GM19324 (cell line): ENCODE measurements at regions not wholly inside any gene's neighbourhood (a gene's known extent, or its start where the extent isn't known, plus 50 kb on each side); places are given as distances from the start of the nearest gene placed in this dataset.

Experiments
- ATAC-seq: cut with Tn5 transposase; IDR thresholded peaks from one replicate; pipeline ENCODE4 v1.9.1; 2021; ENCODE audit warnings: mild to moderate bottlenecking, moderate library complexity; ENCODE audit not compliant: unreplicated experiment, low FRiP score

- ATAC-seq: no peak
These were observed 85.6 kb upstream of the C1orf21 start for GRCh38 chr1:184301227-184301626.

- no peak for ATAC-seq
These were observed 84.5 kb upstream of the C1orf21 start for GRCh38 chr1:184302346-184302745.

- no peak for ATAC-seq
These were observed 76.5 kb upstream of the C1orf21 start for GRCh38 chr1:184310157-184310819.

DNA sequence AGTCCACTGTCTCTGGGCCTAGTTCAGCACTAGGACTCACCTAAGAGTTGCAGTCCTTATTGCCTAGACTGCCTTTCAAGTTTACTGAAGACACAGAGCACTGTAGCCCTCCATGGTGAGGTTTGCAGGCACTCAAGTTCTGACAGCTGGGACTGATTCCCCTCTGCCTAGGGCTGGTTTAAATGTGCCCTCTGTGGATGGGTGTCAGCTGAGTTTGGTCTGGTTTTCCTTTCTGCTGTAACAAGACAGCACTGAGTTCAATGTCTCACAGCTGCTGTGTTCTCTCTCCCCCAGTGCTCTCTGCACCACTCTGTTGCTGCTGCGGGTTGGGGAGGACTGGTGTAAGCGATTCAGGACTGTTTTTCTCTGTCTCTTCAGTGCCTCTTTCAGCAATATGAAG is 75.2 kb upstream of the C1orf21 start:
- no peak for ATAC-seq

DNA sequence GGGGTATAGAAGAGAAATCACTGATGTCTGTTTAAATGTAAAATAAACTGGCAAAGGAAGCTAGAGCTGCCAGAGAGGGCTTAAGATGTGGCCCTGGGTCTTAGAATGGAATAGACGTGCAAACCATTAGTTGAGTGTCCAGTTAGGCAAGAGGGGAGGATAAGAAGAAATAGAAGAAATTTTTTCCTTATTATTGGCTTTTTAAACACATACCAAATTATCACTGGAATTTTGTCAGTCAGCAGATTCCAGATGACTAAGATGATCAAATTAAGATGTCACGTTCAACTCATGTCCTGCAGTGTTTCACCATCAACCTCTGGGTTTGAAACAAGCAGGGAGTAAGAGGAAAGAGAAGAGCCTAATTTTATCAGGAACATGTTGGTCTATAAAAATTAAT is 71.6 kb upstream of the C1orf21 start:
- no peak for ATAC-seq

DNA sequence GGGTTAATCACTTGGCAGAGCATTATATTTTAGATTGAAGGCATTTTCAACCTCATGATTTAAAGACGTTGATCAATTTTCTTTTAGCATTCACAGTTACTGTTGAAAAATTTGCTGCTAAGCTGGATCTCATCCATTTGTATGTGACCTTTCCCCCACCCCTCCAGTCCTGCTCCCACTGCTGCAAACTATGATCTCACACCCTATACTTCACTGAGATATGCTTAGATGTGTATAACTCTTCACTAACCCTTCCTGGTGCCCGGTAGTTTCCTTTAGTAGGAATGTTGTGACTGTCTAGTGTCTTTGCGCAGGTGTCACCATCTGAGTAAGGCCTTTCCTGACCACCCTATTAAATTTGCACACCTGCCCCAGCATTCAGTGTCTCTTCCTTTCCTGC is 67.0 kb upstream of the C1orf21 start:
- ATAC-seq: no peak

DNA sequence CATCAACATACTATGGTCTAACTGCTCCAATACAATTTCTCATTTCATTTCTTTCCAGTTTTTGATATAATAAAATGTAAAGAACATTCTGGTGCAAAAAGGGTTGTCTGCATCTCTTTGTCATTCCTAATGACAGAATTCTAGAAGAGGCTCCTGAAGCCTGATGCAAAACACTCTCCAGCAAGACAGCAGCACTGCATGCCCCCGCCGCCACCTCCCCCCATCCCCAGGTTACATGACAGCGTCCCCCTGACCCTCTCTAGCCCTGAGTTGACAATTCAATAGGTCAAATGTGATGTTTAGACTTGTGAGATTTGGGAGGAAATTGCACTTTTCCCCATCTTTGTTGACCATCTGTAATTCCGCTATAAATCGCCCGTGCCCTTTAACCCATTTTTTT is 64.6 kb upstream of the C1orf21 start:
- no peak for ATAC-seq

GRCh38 chr1:184324972-184325371 is 61.9 kb upstream of the C1orf21 start:
- no peak for ATAC-seq

GRCh38 chr1:184326278-184326677 is 60.6 kb upstream of the C1orf21 start:
- ATAC-seq: no peak

DNA sequence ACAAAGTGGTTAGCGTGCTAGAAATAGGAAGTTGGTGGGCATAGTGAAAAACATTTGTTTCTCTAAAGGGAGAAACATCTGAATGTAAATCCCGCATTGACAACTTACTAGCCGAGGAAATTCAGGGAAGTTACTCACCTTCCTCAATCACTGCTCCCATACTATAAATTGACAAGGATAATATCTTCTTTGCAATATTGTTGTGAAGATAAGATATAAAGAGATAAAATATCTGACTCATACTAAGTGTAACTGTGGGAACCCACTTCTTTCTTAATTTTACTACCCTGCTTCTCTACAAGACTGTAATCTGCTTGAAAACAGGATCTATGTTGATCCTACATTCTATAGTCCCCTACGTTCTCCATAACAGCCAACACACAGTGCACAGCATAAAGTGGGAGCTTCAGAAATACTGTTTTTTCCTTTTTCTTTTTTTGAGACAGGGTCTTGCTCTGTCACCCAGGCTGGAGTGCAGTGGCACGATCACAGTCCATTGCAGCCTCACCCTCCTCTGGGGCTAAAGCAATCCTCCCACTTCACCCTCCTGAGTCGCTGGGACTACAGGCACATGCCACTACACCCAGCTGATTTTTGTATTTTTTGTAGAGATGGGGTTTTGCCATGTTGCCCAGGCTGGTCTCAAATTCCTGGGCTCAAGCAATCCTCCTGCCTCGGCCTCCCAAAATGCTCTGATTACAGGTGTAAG is 57.4 kb upstream of the C1orf21 start:
- ATAC-seq: no peak

- no peak for ATAC-seq
These were observed 56.6 kb upstream of the C1orf21 start for GRCh38 chr1:184329962-184330868.

DNA sequence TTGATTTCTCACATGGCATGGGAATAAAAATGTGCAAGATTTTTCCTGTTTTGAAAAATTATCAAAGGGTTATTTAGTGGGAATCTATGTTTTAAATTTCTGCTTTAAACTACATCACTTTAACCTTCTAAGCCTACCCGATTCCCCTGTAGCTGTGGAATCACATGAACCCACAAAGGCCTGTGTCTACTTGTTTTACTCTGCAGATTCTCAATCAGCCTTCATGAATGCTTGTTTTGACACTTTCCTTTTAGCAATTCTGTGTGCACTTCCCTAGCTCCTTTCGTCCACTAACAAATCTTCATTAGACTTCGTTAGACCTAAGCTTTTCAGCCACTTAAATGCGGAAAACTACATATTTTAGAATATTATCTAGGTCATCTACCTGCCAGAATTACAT is 56.0 kb upstream of the C1orf21 start:
- no peak for ATAC-seq
